ENCODE measurements at regions not wholly inside any gene's neighbourhood (a gene's known extent, or its start where the extent isn't known, plus 50 kb on each side); places are given as distances from the start of the nearest gene placed in this dataset.
"Not testable (repeated sequence)": the region's sequence is repeated elsewhere in the genome, so short reads cannot be mapped to it uniquely, and the experiment has no call there.

DNA sequence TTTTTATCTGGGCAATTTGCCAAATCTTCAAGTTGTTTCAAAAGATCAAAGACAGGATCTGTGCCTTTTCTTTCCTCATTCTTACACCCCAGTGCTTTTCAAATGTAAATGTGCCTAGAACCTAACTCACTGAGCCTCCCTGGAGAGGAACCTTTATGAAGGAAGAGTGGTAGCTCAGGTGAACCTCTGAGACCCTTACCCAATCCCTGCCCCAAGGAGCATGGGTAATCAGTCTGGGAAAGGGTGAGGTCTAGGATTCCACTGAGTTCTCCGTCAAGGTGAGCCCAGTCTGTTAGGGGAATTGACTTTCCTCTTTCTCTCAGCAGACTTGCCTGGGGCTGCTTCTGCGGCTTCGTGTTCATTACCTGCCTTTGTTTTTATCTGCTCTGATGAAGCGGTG is 88.1 kb upstream of the MAP4K4 start:
- no peak for DNase-seq

DNA sequence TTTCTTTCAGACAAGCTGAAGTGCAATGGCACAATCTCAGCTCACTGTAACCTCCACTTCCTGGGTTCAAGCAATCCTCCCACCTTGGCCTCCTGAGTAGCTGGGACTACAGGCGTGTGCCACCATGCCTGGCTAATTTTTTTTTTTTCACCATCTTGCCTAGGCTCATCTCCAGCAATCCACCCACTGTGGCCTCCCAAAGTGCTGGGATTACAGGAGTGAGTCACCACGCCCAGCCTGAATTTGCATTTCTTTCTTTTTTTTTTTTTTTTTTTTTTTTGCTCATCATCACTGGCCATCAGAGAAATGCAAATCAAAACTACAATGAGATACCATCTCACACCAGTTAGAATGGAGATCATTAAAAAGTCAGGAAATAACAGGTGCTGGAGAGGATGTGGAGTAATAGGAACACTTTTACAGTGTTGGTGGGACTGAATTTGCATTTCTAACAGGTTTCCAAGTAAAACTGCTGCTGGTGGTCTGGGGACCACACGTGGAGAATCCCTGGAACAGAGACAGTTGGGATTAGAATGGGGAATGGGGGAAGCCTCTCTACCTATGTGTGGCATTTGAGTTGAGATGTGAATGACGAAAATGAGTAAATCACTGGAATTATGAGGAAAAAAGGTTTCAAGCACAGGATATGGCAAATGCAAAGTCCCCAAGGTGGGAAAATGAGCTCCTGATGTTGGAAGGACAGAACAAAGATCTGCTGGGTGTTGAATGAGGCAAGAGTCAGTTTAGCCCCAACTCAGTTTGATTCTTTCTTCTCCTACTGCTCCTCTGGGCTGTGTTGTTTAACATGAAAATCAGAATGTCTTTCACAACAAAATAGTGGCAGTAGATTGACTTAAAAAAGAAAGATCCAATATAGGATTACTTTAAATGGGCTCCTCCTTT is 88.8 kb upstream of the MAP4K4 start:
- peak; percentile 33 for DNase-seq

DNA sequence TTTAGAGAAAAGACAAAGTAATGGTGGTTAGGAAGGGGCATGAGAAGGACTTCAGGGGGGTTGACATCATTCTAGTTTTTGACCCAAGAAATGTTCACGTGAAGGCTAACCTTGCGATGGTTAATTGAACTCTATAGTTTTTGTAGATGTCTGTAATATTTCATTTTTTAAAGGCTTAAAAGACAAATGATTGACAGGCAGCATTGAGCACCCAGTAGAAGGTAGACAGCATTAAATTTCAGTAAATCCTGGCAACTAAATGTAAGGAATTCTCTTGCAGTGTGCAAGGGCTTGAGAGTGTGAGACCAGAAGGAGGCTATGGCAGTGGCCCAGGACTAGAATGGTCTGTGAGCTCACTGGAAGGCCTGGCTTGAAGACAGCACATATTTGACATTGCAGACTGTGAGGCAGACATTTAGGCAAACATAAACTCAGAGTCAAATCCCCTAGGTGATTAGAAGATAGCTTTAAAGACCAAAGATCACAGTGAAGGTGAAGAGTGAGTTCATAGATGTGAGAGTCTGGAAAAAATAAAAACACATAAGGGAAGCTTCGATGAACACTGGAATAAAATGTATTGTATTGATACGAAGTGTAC is 100.1 kb upstream of the MAP4K4 start:
- no peak for DNase-seq

DNA sequence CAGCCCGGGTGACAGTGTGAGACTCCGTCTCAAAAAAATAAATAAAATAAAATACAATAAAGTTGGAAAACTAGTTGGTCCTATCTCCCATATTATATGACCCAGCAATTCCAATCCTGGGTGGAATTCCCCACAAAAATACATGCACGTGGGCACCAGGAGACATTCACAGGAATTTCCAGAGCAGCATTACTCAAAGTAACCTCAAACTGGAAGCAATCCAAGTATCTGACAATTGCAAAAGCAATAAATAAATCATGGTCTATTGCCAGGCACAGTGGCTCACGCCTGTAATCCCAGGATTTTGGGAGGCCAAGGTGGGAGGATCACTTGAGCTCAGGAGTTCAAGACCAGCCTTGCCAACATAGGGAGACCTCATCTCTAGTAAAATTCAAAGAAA is 101.2 kb upstream of the MAP4K4 start:
- DNase-seq = no peak

- DNase-seq = no peak
Observed at GRCh38 chr2:101587251-101587650, 110.3 kb upstream of the MAP4K4 start.

DNA sequence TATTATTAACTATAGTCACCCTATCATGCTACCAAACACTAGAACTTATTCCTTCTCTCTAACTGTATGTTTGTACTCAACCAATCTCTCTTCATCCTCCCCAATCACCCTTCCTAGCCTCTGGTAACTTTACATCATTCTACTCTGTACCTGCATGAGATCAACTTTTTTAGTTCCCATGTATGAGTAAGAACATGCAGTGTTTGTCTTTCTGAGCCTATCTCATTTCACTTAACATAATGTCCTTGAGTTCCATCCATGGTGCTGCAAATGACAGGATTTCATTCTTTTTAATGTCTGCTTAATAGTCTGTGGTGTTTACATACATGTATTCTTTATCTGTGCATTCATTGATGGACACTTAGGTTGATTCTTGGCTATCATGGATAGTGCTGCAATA is 108.9 kb upstream of the RFX8 start:
- DNase-seq = no peak

GRCh38 chr2:101581675-101582299 is 106.9 kb upstream of the RFX8 start:
- no peak for DNase-seq

DNA sequence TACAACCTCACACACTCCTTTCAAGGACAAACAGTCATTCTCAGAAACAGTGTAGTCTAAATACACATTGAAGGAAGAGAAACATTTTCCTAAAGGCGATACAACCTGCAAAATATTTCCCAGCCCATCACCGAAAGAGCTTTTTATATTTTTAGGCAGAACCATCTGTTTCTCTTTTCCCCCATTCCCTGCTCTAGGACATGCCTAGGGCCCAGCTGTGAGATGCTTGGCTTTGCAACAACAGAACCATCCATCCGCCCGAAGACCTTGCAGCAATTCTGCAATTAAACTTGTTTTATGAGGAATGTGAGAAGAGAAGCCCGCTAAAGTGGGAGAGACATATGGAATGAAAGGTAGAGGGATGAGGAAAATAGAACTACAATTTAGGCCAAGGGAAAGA is 105.6 kb upstream of the RFX8 start:
- no peak for DNase-seq

GRCh38 chr2:101578671-101579070 is 103.8 kb upstream of the RFX8 start:
- DNase-seq = no peak

GRCh38 chr2:101578135-101578534 is 103.2 kb upstream of the RFX8 start:
- not testable (repeated sequence) for DNase-seq

DNA sequence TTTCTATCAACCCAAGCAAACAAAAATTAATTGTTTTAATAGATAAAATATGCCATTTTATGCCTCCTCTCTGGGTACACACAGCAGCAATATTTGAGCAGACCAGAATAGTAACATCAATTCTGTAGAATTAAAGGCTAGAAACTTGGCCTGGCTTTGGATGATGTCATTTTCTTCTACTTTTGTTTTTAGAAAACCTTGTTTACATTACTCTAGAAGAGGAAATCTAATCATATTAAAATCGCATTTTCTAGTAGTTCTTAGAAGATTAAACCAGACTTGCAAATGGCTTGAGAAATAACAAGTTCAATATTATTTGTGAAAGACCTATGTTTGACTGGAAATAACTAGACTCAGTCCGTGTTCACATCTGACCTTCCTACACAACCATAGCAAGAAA is 102.3 kb upstream of the RFX8 start:
- DNase-seq = no peak

DNA sequence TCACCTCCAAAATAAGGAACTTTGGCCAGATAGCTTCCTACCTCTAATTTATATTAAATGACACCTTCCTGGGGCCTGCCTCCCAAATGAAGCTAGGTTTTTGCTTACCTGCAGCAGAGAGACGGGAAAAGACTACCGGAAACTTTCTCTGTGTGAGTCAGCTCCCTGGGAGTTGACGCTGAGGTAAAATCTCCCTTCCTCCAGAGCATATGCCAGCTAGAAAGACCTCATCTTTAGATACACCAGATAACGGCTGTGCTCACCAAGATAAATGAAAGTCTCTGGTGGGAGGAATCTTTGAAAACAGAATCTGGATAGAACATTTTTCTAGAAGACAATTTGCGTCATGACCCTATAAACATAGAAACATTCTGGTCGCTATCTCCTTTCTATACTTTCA is 99.7 kb upstream of the RFX8 start:
- no peak for DNase-seq

DNA sequence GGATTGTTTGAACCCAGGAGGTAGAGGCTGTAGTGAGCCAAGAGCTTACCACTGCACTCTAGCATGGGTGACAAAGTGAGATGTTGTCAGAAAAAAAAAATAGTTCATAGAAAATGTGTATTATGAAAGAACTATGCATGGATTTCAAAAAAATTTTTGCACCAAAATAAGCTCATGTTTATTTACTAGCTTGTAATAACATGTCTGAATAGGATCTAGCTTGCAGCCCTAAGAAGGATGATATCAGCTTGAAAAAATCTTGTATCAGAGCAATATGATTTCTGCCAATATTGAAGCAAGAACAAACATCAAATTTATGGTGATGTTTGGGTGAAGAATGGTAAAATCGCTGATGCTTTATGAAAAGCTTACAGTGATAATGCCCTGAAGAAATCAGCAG is 97.0 kb upstream of the RFX8 start:
- DNase-seq = no peak

- DNase-seq = no peak
Observed at GRCh38 chr2:101569886-101570520, 95.1 kb upstream of the RFX8 start.

GRCh38 chr2:101568969-101569368 is 94.1 kb upstream of the RFX8 start:
- DNase-seq = no peak

DNA sequence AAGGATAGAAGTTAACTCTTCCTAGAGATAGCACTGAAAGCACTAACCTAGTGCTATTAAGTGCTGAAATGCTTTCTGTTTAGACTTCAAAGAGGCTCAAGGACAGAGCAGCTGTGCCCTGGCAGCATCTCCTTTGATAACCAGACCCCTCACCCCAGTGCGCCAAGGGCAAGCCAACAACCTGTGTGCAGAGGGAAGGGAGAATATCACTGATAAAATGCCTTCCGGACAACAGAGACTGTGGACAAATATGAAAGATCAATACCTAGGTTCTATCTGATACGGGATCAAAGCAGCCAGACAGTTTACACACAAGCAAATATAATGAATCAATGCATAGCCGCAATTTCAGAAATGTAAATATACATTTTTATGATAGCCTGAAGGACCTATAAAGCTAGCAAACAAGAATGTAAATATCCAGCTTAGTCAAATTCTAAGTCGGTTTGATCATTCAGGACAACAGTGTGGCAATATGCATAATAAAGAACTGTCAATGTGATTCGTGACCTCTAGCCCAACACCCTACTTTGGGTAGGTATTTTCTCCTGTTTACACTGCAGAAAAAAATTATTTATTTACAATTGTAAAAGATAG is 91.8 kb upstream of the RFX8 start:
- no peak for DNase-seq

DNA sequence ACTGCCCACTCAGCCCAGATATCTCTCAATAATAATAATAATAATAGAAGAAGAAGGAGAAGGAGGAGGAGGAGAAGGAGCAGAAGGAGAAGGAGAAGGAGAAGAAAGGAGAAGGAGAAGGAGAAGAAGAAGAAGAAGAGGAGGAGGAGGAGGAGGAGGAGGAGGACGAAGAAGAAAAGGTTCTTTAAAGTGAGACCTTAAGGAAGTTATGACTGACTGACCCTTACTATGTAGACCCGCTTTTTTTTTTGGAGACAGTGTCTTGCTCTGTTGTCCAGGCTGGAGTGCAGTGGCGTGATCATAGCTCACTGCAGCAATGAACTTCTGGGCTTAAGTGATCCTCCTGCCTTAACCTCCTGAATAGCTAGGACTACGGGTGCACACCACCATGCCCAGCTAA is 88.9 kb upstream of the RFX8 start:
- DNase-seq = no peak

DNA sequence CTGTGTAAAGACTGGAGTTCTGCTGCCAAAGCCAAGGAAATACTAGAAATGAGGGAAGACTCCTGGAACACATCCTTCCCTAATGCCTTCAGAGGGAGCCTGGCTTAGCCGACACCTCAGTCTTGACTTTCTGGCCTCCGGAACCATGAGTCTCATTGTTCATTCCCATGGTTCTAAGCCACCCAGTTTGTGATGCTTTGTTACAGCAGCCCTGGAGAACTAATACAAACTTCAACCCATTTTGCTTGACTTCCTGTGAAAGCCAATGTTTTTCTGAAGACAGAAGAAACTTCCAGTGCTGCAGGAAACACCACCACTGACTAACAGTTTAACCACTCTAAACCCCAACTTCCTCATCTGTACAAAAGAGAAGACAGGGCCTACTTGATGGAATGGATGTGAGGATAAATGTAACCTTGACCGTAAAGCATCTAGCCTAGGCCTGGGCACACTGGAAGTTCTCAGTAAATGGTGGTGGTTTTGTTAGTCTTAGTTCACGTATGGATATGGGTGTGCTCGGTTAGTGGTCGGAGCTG is 85.9 kb upstream of the RFX8 start:
- no peak for DNase-seq

DNA sequence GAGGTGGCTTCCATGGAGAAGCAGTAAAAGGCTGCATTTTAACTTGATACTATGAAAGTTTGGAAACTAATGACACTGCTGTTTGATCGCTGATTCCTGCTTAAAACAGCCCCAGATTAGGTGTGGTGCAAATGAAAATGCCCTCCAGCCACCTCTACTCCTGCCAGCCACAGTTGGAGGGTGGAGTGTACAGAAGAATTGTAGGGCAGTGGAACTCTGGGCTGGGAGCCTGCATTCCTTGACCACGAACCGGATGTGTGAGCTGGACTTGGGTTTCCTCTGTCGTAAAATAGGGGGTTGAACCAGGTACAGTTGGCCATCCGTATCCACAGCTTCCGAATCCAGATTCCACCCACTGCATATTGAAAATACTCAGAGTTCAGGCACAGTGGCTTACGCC is 84.6 kb upstream of the RFX8 start:
- DNase-seq = peak; percentile 38

GRCh38 chr2:101558740-101559525 is 84.0 kb upstream of the RFX8 start:
- peak; percentile 14 for DNase-seq

DNA sequence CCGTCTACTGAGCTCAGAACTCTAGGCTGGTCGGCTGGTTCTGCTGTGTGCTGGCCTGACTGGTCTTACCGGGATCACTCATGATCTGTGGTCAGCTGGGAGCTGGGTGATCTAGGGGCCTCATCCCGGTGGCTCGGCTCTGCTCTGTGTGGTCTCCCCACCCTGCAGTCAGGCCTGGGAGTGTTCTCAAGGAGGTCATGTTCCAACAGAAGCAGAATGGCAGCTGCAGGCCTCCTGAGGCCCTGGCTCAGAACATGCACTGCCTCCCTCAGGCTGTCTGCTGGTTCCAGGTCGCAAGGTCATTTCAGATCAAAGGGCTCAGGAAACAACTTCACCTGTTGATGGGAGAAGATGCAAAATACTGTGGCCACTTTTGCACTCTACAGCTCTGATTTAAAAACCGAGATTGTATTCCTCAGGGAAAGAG is 81.1 kb upstream of the RFX8 start:
- no peak for DNase-seq

DNA sequence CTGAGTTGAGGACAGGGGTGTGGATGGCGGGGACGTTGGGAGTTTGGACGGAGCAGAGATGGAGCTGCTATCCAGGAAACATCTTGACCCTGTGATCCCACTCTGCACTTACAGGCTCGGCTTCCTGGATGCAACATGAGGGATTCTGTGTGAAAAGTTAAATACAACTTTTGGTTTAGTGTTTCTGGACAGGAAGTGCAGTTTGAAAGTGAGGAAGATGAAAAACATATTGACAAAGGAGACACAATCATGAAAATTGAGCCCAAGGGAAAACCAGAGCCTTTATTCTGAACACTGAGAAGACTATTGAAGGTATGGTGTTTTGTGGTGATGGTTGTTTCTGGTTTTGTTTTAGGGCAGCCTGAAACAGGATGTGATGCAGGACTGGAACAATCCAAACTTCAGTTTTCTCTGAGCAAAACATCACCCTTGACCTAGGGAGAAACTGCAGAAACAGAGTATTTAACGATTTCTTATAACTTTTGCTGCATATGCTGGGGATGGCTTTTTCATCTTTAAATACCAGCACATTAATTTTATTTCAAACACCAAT is 76.5 kb upstream of the RFX8 start:
- no peak for DNase-seq

All from EL (cell line).